RCC 7860 (cell line): ENCODE measurements at regions not wholly inside any gene's neighbourhood (a gene's known extent, or its start where the extent isn't known, plus 50 kb on each side); places are given as distances from the start of the nearest gene placed in this dataset.
A peak's percentile ranks its signal among the peaks of the same experiment; 100 is the strongest.

Source experiments
- DNase-seq: peaks from one replicate; pipeline ENCODE4 v3.0.0-alpha.2; 2015; ENCODE audit warnings: low spot score
- FAIRE-seq: peaks from 2 replicates; lab custom pipeline; 2012; peaks lifted over from hg19 to GRCh38; lab: Jason Lieb, UNC

- FAIRE-seq = no peak
- no peak for DNase-seq
Observed at GRCh38 chr3:146680617-146681016, 75.5 kb upstream of the PLSCR5 start.

- FAIRE-seq (no peak), DNase-seq (no peak)
Observed at GRCh38 chr3:146679995-146680394, 74.8 kb upstream of the PLSCR5 start.

- peak; percentile 0 for DNase-seq
- FAIRE-seq = no peak
Observed at GRCh38 chr3:146679191-146679590, 74.0 kb upstream of the PLSCR5 start.

- FAIRE-seq = no peak
- DNase-seq = no peak
Observed at GRCh38 chr3:146672941-146673340, 67.8 kb upstream of the PLSCR5 start.

- FAIRE-seq = no peak
Observed at GRCh38 chr3:146664403-146664802, 59.3 kb upstream of the PLSCR5 start.

GRCh38 chr3:146658841-146659240, 53.7 kb upstream of the PLSCR5 start:
- no peak for DNase-seq
- no peak for FAIRE-seq

More at GRCh38 chr3:146664403-146664802, 59.3 kb upstream of the PLSCR5 start:
- DNase-seq = no peak

- no peak for FAIRE-seq
- peak; percentile 2 for DNase-seq
Observed at GRCh38 chr3:146655333-146655996, 50.3 kb upstream of the PLSCR5 start.
